Stomach (tissue), 8 donors: ENCODE measurements at regions not wholly inside any gene's neighbourhood (a gene's known extent, or its start where the extent isn't known, plus 50 kb on each side); places are given as distances from the start of the nearest gene placed in this dataset.

Experiments
- DNase-seq, 2 donors: peaks; one replicate each; pipeline versions ENCODE4 v3.0.0 to v3.0.0-alpha.2; 2013 to 2019
- H3K27ac ChIP-seq, 5 donors: fragments of 200-600 bp in 4 of 5; sonication (generic) in 4 of 5; one replicate each; pipeline ENCODE4 v1.5.1; 2013 to 2019; ENCODE audit warnings: mild to moderate bottlenecking in 1 of 5, moderate library complexity in 1 of 5
- H3K27me3 ChIP-seq, 3 donors: fragments of 200-600 bp; sonication (generic); one replicate each; pipeline ENCODE4 v1.5.1; 2017 to 2019; ENCODE audit warnings: mixed run types in 1 of 3
- H3K36me3 ChIP-seq, 4 donors: fragments of 200-600 bp; sonication (generic); 1 replicate in 3 of 4; 2 replicates in 1 of 4; pipeline ENCODE4 v1.5.1; 2016 to 2019
- H3K4me1 ChIP-seq, 4 donors: fragments of 200-600 bp; sonication (generic); one replicate each; pipeline ENCODE4 v1.5.1; 2016 to 2019
- H3K4me3 ChIP-seq, 4 donors: fragments of 200-600 bp; sonication (generic) in 3 of 4; one replicate each; pipeline ENCODE4 v1.5.1; 2016 to 2019; ENCODE audit warnings: mild to moderate bottlenecking in 1 of 4
- H3K9me3 ChIP-seq, 4 donors: fragments of 200-600 bp; sonication (generic); one replicate each; pipeline ENCODE4 v1.5.1; 2016 to 2019
- CTCF ChIP-seq, 7 experiments: fragments of 450-650 bp in 4 of 7; fragments of 200-600 bp in 3 of 7; sonication (generic) in 3 of 7; IDR thresholded peaks; one replicate each; pipeline ENCODE4 v1.5.1; 2016 to 2019; ENCODE audit warnings: antibody characterized with exemption in 7 of 7, control low read depth in 2 of 7, mild to moderate bottlenecking in 1 of 7
- EP300 ChIP-seq: sonication (generic); formaldehyde crosslinking; IDR thresholded peaks from one replicate; pipeline ENCODE4 v1.6.1; 2017; ENCODE audit warnings: antibody characterized with exemption
- POLR2A ChIP-seq, 4 donors: fragments of 450-650 bp; IDR thresholded peaks; one replicate each; pipeline ENCODE4 v1.6.1; 2016; ENCODE audit warnings: antibody characterized with exemption in 4 of 4, control low read depth in 2 of 4, mild to moderate bottlenecking in 1 of 4, moderate library complexity in 1 of 4
- POLR2AphosphoS5 ChIP-seq, 3 donors: sonication (generic); formaldehyde crosslinking; IDR thresholded peaks; one replicate each; pipeline ENCODE4 v1.6.1; 2016; ENCODE audit warnings: antibody characterized with exemption in 3 of 3
- WGBS, 5 donors: extraction: QIAGEN DNeasy Blood & Tissue Kit in 3 of 5; methylation state at CpG; one replicate each; pipeline versions ENCODE4 v1.1.5 to v1.1.7; 2013 to 2018; 5-methylcytosine and 5-hydroxymethylcytosine counted together
- intact Hi-C: fragments of 100-400 bp; cut with DNase I; formaldehyde crosslinking; loops from one replicate; pipeline ENCODE4 v1.15.1; 2023; ENCODE audit warnings: low total_unique reads
- donor health status: healthy with polysubstance abuse.
- donor health status: Bipolar disorder and iron deficiency.
- donor health status: healthy.

GRCh38 chr13:111968336-111969010, 98.5 kb upstream of the SOX1 start:
- intact Hi-C loops = no loop called here
- no peaks in the 10 kb centered on the region for H3K36me3 ChIP-seq
- DNase-seq = no peak
- H3K4me1 ChIP-seq = peaks cover 0 to 2% (median 0%) of the 10 kb centered on the region in 4 donors
- WGBS, 5 donors = 84 to 89% (median 86%) methylated on average over 12 of the region's 12 CpGs
- peaks cover 5 to 62% (median 20%) of the 10 kb centered on the region in 3 donors for H3K27me3 ChIP-seq
- H3K27ac ChIP-seq = no peak overlapping the region
- no peak overlapping the region for H3K4me3 ChIP-seq
- no peaks in the 10 kb centered on the region for H3K9me3 ChIP-seq
- TF ChIP-seq POLR2AphosphoS5 (IDR thresholded peaks at IDR 0.05) (no peak), POLR2A (IDR thresholded peaks at IDR 0.05) (no peak), EP300 (no peak), CTCF (IDR thresholded peaks at IDR 0.05) (no peak)

GRCh38 chr13:111969551-111970135, 97.3 kb upstream of the SOX1 start:
- Histone ChIP-seq H3K36me3 (no peaks in the 10 kb centered on the region), H3K27me3 (peaks cover 5 to 68% (median 24%) of the 10 kb centered on the region in 3 donors), H3K4me1 (peaks cover 0 to 4% (median 0%) of the 10 kb centered on the region in 4 donors), H3K4me3 (no peak overlapping the region), H3K9me3 (no peaks in the 10 kb centered on the region), H3K27ac (no peak overlapping the region)
- TF ChIP-seq EP300 = no peak
- no peak for TF ChIP-seq CTCF (IDR thresholded peaks at IDR 0.05)
- no peak for TF ChIP-seq POLR2AphosphoS5 (IDR thresholded peaks at IDR 0.05)
- no peak for TF ChIP-seq POLR2A (IDR thresholded peaks at IDR 0.05)
- WGBS, 5 donors = 84 to 92% (median 90%) methylated on average over 9 of the region's 9 CpGs
- intact Hi-C loops = no loop called here
- no peak for DNase-seq

- Histone ChIP-seq H3K36me3 (no peaks in the 10 kb centered on the region), H3K4me1 (peaks cover 0 to 4% (median 0%) of the 10 kb centered on the region in 4 donors), H3K9me3 (peaks cover 0 to 2% (median 0%) of the 10 kb centered on the region in 4 donors), H3K27ac (no peak overlapping the region), H3K4me3 (no peak overlapping the region), H3K27me3 (peaks cover 5 to 68% (median 24%) of the 10 kb centered on the region in 3 donors)
- intact Hi-C loops = no loop called here
- 63 to 71% (median 69%) methylated on average over 16 to 18 of the region's 18 CpGs for WGBS, 5 donors
- no peak for DNase-seq
- TF ChIP-seq CTCF (IDR thresholded peaks at IDR 0.05) (no peak), POLR2A (IDR thresholded peaks at IDR 0.05) (no peak), POLR2AphosphoS5 (IDR thresholded peaks at IDR 0.05) (no peak), EP300 (no peak)
Observed at GRCh38 chr13:111970494-111971141, 96.3 kb upstream of the SOX1 start.

- 34 to 49% (median 44%) methylated on average over 24 to 25 of the region's 25 CpGs for WGBS, 5 donors
- TF ChIP-seq POLR2A (IDR thresholded peaks at IDR 0.05) = no peak
- no peak for TF ChIP-seq CTCF (IDR thresholded peaks at IDR 0.05)
- TF ChIP-seq EP300 = no peak
- TF ChIP-seq POLR2AphosphoS5 (IDR thresholded peaks at IDR 0.05) = no peak
- intact Hi-C loops = no loop called here
- no peak for DNase-seq
- Histone ChIP-seq H3K36me3 (no peaks in the 10 kb centered on the region), H3K27ac (no peak overlapping the region), H3K27me3 (peaks cover 5 to 70% (median 24%) of the 10 kb centered on the region in 3 donors), H3K4me3 (no peak overlapping the region), H3K9me3 (peaks cover 0 to 10% (median 0%) of the 10 kb centered on the region in 4 donors), H3K4me1 (peaks cover 0 to 4% (median 0%) of the 10 kb centered on the region in 4 donors)
Observed at GRCh38 chr13:111971891-111972780, 94.8 kb upstream of the SOX1 start.
